ENCODE measurements at regions not wholly inside any gene's neighbourhood (a gene's known extent, or its start where the extent isn't known, plus 50 kb on each side); places are given as distances from the start of the nearest gene placed in this dataset.

DNA sequence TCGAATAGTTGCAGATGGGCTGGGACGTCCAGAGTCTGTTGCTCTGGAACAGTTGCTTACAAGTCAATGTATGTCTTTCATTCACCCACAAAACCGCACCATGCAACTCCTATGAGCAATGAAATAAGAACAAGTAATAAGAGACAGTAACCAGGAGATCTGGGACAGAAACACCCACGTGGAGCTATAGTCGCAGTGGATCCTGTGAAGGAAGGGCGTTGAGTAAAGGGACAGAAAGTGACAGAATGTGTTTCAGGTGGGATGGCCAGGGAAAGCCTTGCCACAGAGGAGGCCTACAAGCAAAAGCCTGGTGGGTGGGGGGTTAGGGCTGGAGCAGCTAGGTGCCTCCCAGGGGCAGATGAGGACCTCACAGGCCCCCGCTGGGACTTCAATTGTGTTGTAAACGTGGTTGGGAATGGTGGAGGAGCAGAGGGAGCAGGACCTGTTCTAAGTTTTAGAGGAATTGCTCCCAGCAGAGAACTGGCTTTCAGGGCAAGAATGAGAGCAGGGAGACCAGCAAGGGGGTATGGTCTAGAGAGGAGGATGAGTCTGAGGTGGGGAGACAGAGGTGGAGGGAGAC, 86.7 kb upstream of the FZD10 start:
- ATAC-seq, result no peak
- DNase-seq, result no peak
- no peaks in the 10 kb centered on the region for H3K4me1 ChIP-seq
- H3K27ac ChIP-seq, result no peak overlapping the region
- no peaks in the 10 kb centered on the region for H3K36me3 ChIP-seq
- intact Hi-C loops (cut with DNase I), result no loop called here
- H3K4me3 ChIP-seq, result no peak overlapping the region
- TF ChIP-seq POLR2A (IDR thresholded peaks at IDR 0.05), result no peak
- TF ChIP-seq, protein P1, sequence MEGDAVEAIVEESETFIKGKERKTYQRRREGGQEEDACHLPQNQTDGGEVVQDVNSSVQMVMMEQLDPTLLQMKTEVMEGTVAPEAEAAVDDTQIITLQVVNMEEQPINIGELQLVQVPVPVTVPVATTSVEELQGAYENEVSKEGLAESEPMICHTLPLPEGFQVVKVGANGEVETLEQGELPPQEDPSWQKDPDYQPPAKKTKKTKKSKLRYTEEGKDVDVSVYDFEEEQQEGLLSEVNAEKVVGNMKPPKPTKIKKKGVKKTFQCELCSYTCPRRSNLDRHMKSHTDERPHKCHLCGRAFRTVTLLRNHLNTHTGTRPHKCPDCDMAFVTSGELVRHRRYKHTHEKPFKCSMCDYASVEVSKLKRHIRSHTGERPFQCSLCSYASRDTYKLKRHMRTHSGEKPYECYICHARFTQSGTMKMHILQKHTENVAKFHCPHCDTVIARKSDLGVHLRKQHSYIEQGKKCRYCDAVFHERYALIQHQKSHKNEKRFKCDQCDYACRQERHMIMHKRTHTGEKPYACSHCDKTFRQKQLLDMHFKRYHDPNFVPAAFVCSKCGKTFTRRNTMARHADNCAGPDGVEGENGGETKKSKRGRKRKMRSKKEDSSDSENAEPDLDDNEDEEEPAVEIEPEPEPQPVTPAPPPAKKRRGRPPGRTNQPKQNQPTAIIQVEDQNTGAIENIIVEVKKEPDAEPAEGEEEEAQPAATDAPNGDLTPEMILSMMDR (IDR thresholded peaks at IDR 0.05), result no peak
- H3K9me3 ChIP-seq, result peaks cover 0 to 13% (median 0%) of the 10 kb centered on the region in 12 donors
- WGBS, 4 donors, result 70 to 81% (median 75%) methylated on average over 8 of the region's 8 CpGs
- peaks cover 0 to 16% (median 0%) of the 10 kb centered on the region in 9 donors for H3K27me3 ChIP-seq

DNA sequence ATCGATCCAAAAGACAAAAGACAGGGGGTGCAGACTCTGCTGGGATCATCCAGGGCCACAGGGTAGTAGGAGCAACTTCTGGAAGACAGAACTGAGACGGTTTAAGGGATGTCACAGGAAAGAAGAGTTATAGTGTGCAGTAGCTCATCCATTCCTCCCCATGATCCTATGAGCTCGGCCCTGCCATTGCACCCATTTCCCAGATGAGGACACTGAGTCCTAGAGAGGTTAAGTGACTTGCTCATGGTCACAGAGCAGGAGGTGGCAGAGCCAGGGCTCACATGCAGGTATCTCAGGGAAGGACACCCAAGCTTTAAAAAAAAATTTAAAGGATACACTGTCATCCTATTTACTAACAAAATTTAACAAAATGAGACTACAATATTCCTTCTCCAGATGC, 86.1 kb upstream of the FZD10 start:
- intact Hi-C loops (cut with DNase I), result no loop called here
- Histone ChIP-seq H3K4me1 (no peaks in the 10 kb centered on the region), H3K36me3 (no peaks in the 10 kb centered on the region), H3K27me3 (peaks cover 0 to 17% (median 0%) of the 10 kb centered on the region in 9 donors), H3K4me3 (no peak overlapping the region), H3K27ac (no peak overlapping the region), H3K9me3 (peaks cover 0 to 13% (median 0%) of the 10 kb centered on the region in 12 donors)
- ATAC-seq (no peak), DNase-seq (no peak)
- no peak for TF ChIP-seq POLR2A (IDR thresholded peaks at IDR 0.05)
- TF ChIP-seq, protein P1 (IDR thresholded peaks at IDR 0.05), result no peak
- 67 to 76% (median 71%) methylated on average over 3 of the region's 3 CpGs for whole genome bisulfite sequencing, 4 donors

DNA sequence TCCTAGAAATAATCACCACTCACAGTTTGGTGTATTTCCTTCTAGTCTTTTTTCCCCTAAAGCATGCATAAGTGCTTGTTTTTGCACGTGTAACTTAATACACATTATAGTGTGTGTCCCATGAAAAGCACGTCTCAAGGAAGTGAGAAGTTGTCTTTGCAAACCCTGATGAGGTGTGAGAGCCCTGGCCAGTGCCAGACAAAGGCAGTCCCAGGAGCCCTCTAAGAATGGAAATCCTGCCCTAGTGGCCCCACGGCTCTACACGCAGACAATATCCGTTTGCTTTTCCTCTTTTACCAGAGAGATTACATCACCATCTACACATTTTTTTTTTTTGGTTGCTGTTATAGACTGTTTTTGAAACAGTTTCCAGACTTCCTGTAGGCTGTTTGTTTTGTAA, 85.5 kb upstream of the FZD10 start:
- ATAC-seq (peak in 3 of 4 donors; percentile 42 to 85 (median 46)), DNase-seq (no peak)
- Histone ChIP-seq H3K4me3 (no peak overlapping the region), H3K27ac (no peak overlapping the region), H3K36me3 (no peaks in the 10 kb centered on the region), H3K9me3 (peaks cover 0 to 13% (median 0%) of the 10 kb centered on the region in 12 donors), H3K27me3 (peaks cover 0 to 17% (median 0%) of the 10 kb centered on the region in 9 donors), H3K4me1 (no peaks in the 10 kb centered on the region)
- intact Hi-C loops (cut with DNase I), result no loop called here
- 14 to 22% (median 16%) methylated on average over 5 of the region's 5 CpGs for WGBS, 4 donors
- TF ChIP-seq POLR2A (IDR thresholded peaks at IDR 0.05), result no peak
- TF ChIP-seq, protein P1 (IDR thresholded peaks at IDR 0.05), result no peak

DNA sequence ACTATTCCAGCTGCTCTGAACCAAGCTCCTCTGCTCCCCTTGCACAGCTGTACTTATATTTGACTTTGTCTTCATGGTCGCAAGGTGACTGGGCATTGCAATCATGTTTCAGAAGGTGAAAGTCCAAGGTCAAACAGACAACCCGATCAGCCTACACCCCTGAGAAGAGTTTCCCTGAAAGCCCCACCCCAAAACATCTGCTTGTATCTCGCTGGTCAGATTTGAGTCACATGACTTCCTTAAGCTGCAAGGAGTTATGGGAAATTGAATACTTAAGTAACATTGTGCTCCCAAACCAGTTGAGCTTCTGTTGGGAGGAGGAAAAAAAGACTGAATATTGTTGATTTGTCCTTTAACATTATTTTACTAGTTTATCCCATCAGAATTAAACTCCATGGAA, 83.4 kb upstream of the FZD10 start:
- no peak for TF ChIP-seq POLR2A (IDR thresholded peaks at IDR 0.05)
- TF ChIP-seq, protein P1 (IDR thresholded peaks at IDR 0.05), result no peak
- WGBS, 4 donors, result 59 to 63% (median 60%) methylated on average over 3 of the region's 3 CpGs

More for the DNA sequence above, 83.4 kb upstream of the FZD10 start:
- peaks cover 0 to 20% (median 0%) of the 10 kb centered on the region in 9 donors for H3K27me3 ChIP-seq
- no peak overlapping the region for H3K27ac ChIP-seq
- H3K9me3 ChIP-seq, result peaks cover 0 to 13% (median 0%) of the 10 kb centered on the region in 12 donors
- no peaks in the 10 kb centered on the region for H3K4me1 ChIP-seq
- intact Hi-C loops (cut with DNase I), result no loop called here
- H3K4me3 ChIP-seq, result no peak overlapping the region
- ATAC-seq, result no peak
- no peak for DNase-seq
- H3K36me3 ChIP-seq, result no peaks in the 10 kb centered on the region
